GM21390 (cell line): ENCODE measurements at regions not wholly inside any gene's neighbourhood (a gene's known extent, or its start where the extent isn't known, plus 50 kb on each side); places are given as distances from the start of the nearest gene placed in this dataset.
A peak's percentile ranks its signal among the peaks of the same experiment; 100 is the strongest.

Source experiments
- ATAC-seq: cut with Tn5 transposase; IDR thresholded peaks from one replicate; pipeline ENCODE4 v1.9.1; 2021; ENCODE audit not compliant: unreplicated experiment

- ATAC-seq, result no peak
These were observed 214.9 kb upstream of the RPS6KA3 start for GRCh38 chrX:20481632-20482031.

- no peak for ATAC-seq
These were observed 213.2 kb upstream of the RPS6KA3 start for GRCh38 chrX:20479896-20480295.

GRCh38 chrX:20479048-20479447 is 212.3 kb upstream of the RPS6KA3 start:
- no peak for ATAC-seq

GRCh38 chrX:20477836-20478524 is 211.3 kb upstream of the RPS6KA3 start:
- no peak for ATAC-seq

- no peak for ATAC-seq
These were observed 210.5 kb upstream of the RPS6KA3 start for GRCh38 chrX:20477219-20477618.

GRCh38 chrX:20472620-20473258 is 206.0 kb upstream of the RPS6KA3 start:
- ATAC-seq, result no peak

- ATAC-seq, result no peak
These were observed 205.4 kb upstream of the RPS6KA3 start for GRCh38 chrX:20472148-20472547.

- no peak for ATAC-seq
These were observed 204.8 kb upstream of the RPS6KA3 start for GRCh38 chrX:20471483-20471882.

GRCh38 chrX:20463296-20464075 is 196.8 kb upstream of the RPS6KA3 start:
- no peak for ATAC-seq

GRCh38 chrX:20461576-20461975 is 194.9 kb upstream of the RPS6KA3 start:
- ATAC-seq, result no peak

- no peak for ATAC-seq
These were observed 194.3 kb upstream of the RPS6KA3 start for GRCh38 chrX:20461002-20461401.

- ATAC-seq, result no peak
These were observed 193.0 kb upstream of the RPS6KA3 start for GRCh38 chrX:20459410-20460350.

- no peak for ATAC-seq
These were observed 190.3 kb upstream of the RPS6KA3 start for GRCh38 chrX:20456971-20457370.

GRCh38 chrX:20455001-20455400 is 188.3 kb upstream of the RPS6KA3 start:
- no peak for ATAC-seq

- ATAC-seq, result no peak
These were observed 187.4 kb upstream of the RPS6KA3 start for GRCh38 chrX:20454117-20454516.

- peak; percentile 80 for ATAC-seq
These were observed 185.8 kb upstream of the RPS6KA3 start for GRCh38 chrX:20452487-20452886.

- ATAC-seq, result no peak
These were observed 185.2 kb upstream of the RPS6KA3 start for GRCh38 chrX:20451929-20452328.

GRCh38 chrX:20445109-20445508 is 178.4 kb upstream of the RPS6KA3 start:
- ATAC-seq, result peak; percentile 68

- ATAC-seq, result peak; percentile 70
These were observed 175.9 kb upstream of the RPS6KA3 start for GRCh38 chrX:20442597-20442996.

- ATAC-seq, result no peak
These were observed 174.4 kb upstream of the RPS6KA3 start for GRCh38 chrX:20441123-20441522.
